ENCODE measurements at regions not wholly inside any gene's neighbourhood (a gene's known extent, or its start where the extent isn't known, plus 50 kb on each side); places are given as distances from the start of the nearest gene placed in this dataset.

DNA sequence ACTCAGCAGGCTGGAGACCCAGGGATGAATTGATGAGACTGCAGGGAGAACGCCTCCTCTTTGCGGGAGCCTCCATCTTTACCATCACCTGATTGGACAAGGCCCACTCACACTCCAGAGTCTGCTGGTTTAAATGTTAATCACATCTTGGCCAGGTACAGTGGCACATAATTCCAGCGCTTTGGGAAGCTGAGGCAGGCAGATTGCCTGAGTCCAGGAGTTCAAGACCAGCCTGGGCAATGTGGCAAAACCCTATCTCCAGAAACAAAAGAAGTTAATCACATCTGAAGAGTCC, 121.8 kb upstream of the C1orf174 start:
- TF ChIP-seq ZNF384 (IDR thresholded peaks at IDR 0.05) (no peak), TARDBP (IDR thresholded peaks at IDR 0.05) (no peak), SUZ12 (IDR thresholded peaks at IDR 0.05) (no peak), ELF4 (IDR thresholded peaks at IDR 0.05) (no peak), FOXA1 (IDR thresholded peaks at IDR 0.05) (no peak), HDGF (IDR thresholded peaks at IDR 0.05; ENCODE audit: borderline replicate concordance) (no peak), ARNT (IDR thresholded peaks at IDR 0.05) (no peak), SP1 (IDR thresholded peaks at IDR 0.05) (no peak), BHLHE40 (IDR thresholded peaks at IDR 0.05; ENCODE audit: borderline replicate concordance) (no peak), L3MBTL2 (conservative IDR thresholded peaks at IDR 0.05) (no peak)
